MM.1S (cell line): ENCODE measurements at regions not wholly inside any gene's neighbourhood (a gene's known extent, or its start where the extent isn't known, plus 50 kb on each side); places are given as distances from the start of the nearest gene placed in this dataset.

Source experiments
- DNase-seq: peaks from one replicate; pipeline ENCODE4 v3.0.0-alpha.2; 2015
- H2AFZ ChIP-seq: fragments of 300-600 bp; sonication (generic); 2 replicates; pipeline ENCODE4 v1.6.0; 2016; ENCODE audit warnings: antibody characterized with exemption, low read length
- H3F3A ChIP-seq: fragments of 300-600 bp; sonication (generic); 2 replicates; pipeline ENCODE4 v1.6.1; 2016; ENCODE audit warnings: mild to moderate bottlenecking, antibody characterized with exemption, low read length, moderate library complexity, mixed read lengths; ENCODE audit not compliant: insufficient read depth
- H3K27ac ChIP-seq: fragments of 300-600 bp; sonication (generic); 2 replicates; pipeline ENCODE4 v1.5.1; 2016; ENCODE audit warnings: mild to moderate bottlenecking, low read length
- H3K27me3 ChIP-seq: fragments of 300-600 bp; sonication (generic); replicated peaks from 2 replicates; pipeline ENCODE4 v1.6.0; 2016; ENCODE audit warnings: low read length; ENCODE audit not compliant: insufficient read depth
- H3K36me3 ChIP-seq: fragments of 300-600 bp; sonication (generic); replicated peaks from 2 replicates; pipeline ENCODE4 v1.6.1; 2016; ENCODE audit warnings: mild to moderate bottlenecking, low read length, mixed read lengths; ENCODE audit not compliant: insufficient read depth
- H3K4me1 ChIP-seq: fragments of 300-600 bp; sonication (generic); 2 replicates; pipeline ENCODE4 v1.6.1; 2016; ENCODE audit warnings: low read length, mixed read lengths
- H3K4me2 ChIP-seq: fragments of 300-600 bp; sonication (generic); 2 replicates; pipeline ENCODE4 v1.6.0; 2016; ENCODE audit warnings: low read depth, low read length
- H3K4me3 ChIP-seq: fragments of 300-600 bp; sonication (generic); 2 replicates; pipeline ENCODE4 v1.5.1; 2016; ENCODE audit warnings: low read length, mixed read lengths
- H3K79me2 ChIP-seq: fragments of 300-600 bp; sonication (generic); 2 replicates; pipeline ENCODE4 v1.6.1; 2016; ENCODE audit warnings: mixed run types, low read length, mixed read lengths
- H3K9ac ChIP-seq: fragments of 300-600 bp; sonication (generic); 2 replicates; pipeline ENCODE4 v1.6.1; 2016; ENCODE audit warnings: low read length, mixed read lengths
- H3K9me2 ChIP-seq: fragments of 300-600 bp; sonication (generic); replicated peaks from 2 replicates; pipeline ENCODE4 v1.6.1; 2016; ENCODE audit warnings: mild to moderate bottlenecking, low read length, mixed read lengths; ENCODE audit not compliant: insufficient read depth
- H3K9me3 ChIP-seq: fragments of 300-600 bp; sonication (generic); replicated peaks from 2 replicates; pipeline ENCODE4 v1.6.1; 2016; ENCODE audit warnings: mild to moderate bottlenecking, low read length, mixed read lengths; ENCODE audit not compliant: insufficient read depth
- H4K20me1 ChIP-seq: fragments of 300-600 bp; sonication (generic); 2 replicates; pipeline ENCODE4 v1.6.1; 2016; ENCODE audit warnings: mild to moderate bottlenecking, low read length, moderate library complexity, mixed read lengths; ENCODE audit not compliant: insufficient read depth
- CTCF ChIP-seq: fragments of 300-600 bp; sonication (generic); IDR thresholded peaks from 2 replicates; pipeline ENCODE4 v1.5.1; 2016; ENCODE audit warnings: antibody characterized with exemption, low read length, mixed read lengths
- EZH2 ChIP-seq: fragments of 300-600 bp; sonication (generic); optimal IDR thresholded peaks from 2 replicates; pipeline ENCODE3; 2017; ENCODE audit warnings: low read depth, mild to moderate bottlenecking, antibody characterized with exemption, low read length, mixed read lengths
- EZH2phosphoT487 ChIP-seq: fragments of 300-600 bp; sonication (generic); IDR thresholded peaks from 2 replicates; pipeline ENCODE4 v1.6.1; 2018; ENCODE audit warnings: antibody characterized with exemption, low read length

- Histone ChIP-seq H4K20me1 (no peaks in the 10 kb centered on the region), H3K9me2 (no peaks in the 10 kb centered on the region), H3F3A (no peaks in the 10 kb centered on the region), H3K9ac (no peak overlapping the region), H2AFZ (no peak overlapping the region), H3K36me3 (no peaks in the 10 kb centered on the region), H3K79me2 (no peaks in the 10 kb centered on the region), H3K9me3 (no peaks in the 10 kb centered on the region), H3K4me1 (no peaks in the 10 kb centered on the region), H3K4me2 (no peak overlapping the region), H3K27ac (no peak overlapping the region), H3K4me3 (no peak overlapping the region), H3K27me3 (no peaks in the 10 kb centered on the region)
- no peak for TF ChIP-seq EZH2
- no peak for TF ChIP-seq CTCF
- TF ChIP-seq EZH2phosphoT487 = no peak
- no peak for DNase-seq
These were observed 104.0 kb upstream of the DMRTA1 start for GRCh38 chr9:22342491-22343217.

GRCh38 chr9:22343218-22343611 lies 103.4 kb upstream of the DMRTA1 start:
- Histone ChIP-seq H4K20me1 (no peaks in the 10 kb centered on the region), H3K79me2 (no peaks in the 10 kb centered on the region), H3K9me2 (no peaks in the 10 kb centered on the region), H3K27ac (no peak overlapping the region), H3F3A (no peaks in the 10 kb centered on the region), H3K4me3 (no peak overlapping the region), H3K36me3 (no peaks in the 10 kb centered on the region), H2AFZ (no peak overlapping the region), H3K4me2 (no peak overlapping the region), H3K27me3 (no peaks in the 10 kb centered on the region), H3K4me1 (no peaks in the 10 kb centered on the region), H3K9ac (no peak overlapping the region), H3K9me3 (no peaks in the 10 kb centered on the region)
- no peak for TF ChIP-seq CTCF
- TF ChIP-seq EZH2phosphoT487 = no peak
- TF ChIP-seq EZH2 = no peak
- DNase-seq = no peak

DNA sequence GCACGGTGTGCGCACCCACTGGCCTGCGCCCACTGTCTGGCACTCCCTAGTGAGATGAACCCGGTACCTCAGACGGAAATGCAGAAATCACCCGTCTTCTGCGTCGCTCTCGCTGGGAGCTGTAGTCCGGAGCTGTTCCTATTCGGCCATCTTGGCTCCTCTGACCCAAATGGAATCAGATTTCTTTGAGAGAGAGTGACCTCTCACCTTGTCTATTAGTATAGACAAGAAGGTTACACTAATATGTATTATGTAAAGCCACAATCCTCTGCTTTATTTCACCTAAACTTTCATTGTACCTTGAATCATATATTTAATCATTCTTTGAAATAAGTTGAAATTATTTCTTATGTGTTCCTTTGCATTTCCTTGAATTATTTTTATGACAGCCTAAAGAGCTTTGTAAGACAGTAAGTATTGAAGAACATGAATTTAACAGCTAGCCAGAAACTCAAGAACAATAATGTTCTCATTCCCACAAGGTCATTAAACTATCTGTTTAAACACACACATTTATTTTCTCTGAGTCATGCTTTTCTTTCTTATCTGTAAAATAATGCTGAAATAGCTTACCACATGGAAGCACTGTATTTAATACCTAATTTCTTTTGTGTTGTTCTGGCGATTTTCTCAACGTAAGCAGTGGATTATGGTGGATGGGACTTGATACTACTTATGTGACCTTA lies 91.8 kb upstream of the DMRTA1 start:
- H3K4me1 ChIP-seq = no peaks in the 10 kb centered on the region
- no peak for DNase-seq
- no peaks in the 10 kb centered on the region for H3K9me2 ChIP-seq
- H3K9ac ChIP-seq = no peak overlapping the region
- no peaks in the 10 kb centered on the region for H3K27me3 ChIP-seq
- H3K4me2 ChIP-seq = no peak overlapping the region
- no peaks in the 10 kb centered on the region for H4K20me1 ChIP-seq
- H3F3A ChIP-seq = no peaks in the 10 kb centered on the region
- no peaks in the 10 kb centered on the region for H3K36me3 ChIP-seq
- no peak overlapping the region for H2AFZ ChIP-seq
- no peak for TF ChIP-seq EZH2phosphoT487
- no peak for TF ChIP-seq EZH2
- TF ChIP-seq CTCF = no peak
- H3K9me3 ChIP-seq = no peaks in the 10 kb centered on the region
- no peak overlapping the region for H3K27ac ChIP-seq
- H3K79me2 ChIP-seq = no peaks in the 10 kb centered on the region
- no peak overlapping the region for H3K4me3 ChIP-seq
